GM18907 (cell line): ENCODE measurements at regions not wholly inside any gene's neighbourhood (a gene's known extent, or its start where the extent isn't known, plus 50 kb on each side); places are given as distances from the start of the nearest gene placed in this dataset.

Source experiments
- ATAC-seq: cut with Tn5 transposase; IDR thresholded peaks from one replicate; pipeline ENCODE4 v1.9.1; 2021; ENCODE audit warnings: mild to moderate bottlenecking, moderate library complexity; ENCODE audit not compliant: unreplicated experiment

DNA sequence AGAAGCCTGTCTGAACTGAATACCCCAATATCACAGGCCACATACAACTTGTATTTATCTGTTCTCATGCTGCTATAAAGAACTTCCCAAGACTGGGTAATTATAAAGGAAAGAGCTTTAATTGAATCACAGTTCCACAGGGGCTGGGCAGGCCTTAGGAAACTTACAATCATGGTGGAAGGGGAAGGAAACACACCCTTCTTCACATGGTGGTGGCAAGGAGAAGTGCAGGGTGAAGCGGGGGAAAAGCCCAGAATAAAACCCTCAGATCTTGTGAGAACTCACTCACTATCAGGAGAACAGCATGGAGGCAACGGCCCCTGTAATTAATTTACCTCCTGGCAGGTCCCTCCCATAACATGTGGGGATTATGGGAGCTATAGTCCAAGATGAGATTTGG, 50.3 kb upstream of the FNDC1 start:
- ATAC-seq, result no peak

DNA sequence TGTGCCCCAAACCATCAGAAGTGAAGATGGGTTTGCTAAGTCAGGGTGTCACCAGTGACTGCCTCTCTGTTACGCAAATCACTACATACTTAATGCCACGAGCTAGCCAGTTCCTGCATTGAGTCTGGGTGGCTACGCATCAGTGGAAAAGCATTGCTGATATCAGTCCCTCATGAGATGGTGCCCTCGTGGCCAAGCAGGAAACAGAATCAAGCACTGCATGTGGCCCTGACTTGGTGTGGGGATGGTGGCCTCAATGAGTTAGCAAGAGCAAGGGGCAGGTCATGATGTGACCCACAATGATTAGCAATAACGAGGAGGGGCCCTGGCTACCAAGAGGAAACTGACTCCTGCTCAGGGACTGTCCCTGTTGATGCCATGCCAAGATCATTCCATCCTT, 51.6 kb upstream of the FNDC1 start:
- ATAC-seq, result no peak

DNA sequence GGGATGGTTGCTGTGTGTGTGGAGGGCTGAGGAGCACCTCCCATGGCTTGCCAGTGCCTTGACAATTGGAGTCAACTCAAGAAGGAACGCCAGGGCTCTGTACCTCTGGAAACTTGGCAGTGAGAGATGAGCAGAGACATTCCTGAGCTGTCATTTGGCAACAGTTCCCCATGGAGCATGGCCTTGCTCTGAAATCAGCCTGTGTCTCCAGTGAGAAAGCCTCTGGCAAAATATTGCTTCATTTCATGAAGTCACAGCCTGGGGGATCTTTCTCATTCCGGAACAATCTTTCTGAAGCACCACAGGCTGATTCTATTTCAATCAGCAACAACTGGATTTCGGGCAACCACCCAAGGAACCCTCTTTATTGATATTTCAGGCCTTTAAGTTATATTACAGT, 52.2 kb upstream of the FNDC1 start:
- ATAC-seq, result no peak

DNA sequence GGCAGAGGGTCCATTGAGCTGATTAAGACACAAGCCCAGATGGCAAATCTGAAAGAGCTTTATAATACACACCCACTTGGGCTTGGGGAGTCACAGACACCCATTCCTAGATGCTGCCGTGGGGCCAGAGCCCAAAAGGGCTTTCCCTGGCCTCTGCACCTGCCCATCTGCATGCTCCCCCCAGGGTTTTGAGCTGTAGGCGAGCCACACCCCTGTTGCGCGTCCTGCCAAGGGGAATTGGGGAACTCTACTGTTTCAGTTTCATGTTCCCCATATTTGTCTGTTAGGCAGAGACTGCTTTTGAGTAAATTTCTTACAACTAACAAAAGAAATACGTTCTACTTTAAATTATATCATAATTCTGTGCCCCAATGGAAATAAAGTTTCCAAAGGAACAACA, 52.9 kb upstream of the FNDC1 start:
- peak; percentile 75 for ATAC-seq

DNA sequence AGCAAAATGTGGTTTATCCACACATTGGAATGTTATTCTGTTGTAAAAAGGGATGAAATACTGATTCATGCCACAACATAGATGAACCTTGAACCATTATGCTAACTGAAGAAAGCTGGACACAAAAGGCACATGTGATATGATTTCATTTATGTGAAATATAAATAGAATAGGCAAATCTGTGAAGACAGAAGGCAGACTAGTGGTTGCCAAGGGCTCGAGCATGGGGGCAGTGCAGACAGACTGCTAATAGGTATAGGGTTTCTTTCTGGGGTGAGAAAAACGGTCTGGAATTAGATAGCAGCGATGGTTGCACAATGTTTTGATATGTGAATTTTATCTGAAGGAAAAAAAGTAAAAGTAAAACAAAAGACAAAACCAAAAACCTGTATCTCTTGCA, 54.6 kb upstream of the FNDC1 start:
- ATAC-seq, result no peak

DNA sequence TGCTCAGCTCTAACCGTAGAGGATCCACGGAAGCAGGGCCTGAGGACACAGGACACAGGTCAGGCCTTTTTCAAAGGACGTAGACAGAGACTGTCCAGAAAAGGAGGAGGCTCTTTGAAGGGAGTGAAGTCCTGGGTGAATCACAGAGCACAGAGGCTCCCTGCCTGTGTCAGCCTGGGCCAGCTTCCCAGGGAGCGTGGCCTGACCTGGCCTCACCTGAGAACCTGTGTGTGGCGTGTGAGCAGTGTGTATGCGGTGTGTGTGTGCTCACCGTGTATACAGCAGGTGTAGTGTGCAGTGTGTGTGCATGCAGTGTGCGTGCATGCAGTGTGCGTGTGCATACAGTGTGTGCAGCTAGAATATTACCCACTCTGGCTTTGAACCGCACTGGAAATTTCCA, 56.0 kb upstream of the FNDC1 start:
- ATAC-seq, result no peak

DNA sequence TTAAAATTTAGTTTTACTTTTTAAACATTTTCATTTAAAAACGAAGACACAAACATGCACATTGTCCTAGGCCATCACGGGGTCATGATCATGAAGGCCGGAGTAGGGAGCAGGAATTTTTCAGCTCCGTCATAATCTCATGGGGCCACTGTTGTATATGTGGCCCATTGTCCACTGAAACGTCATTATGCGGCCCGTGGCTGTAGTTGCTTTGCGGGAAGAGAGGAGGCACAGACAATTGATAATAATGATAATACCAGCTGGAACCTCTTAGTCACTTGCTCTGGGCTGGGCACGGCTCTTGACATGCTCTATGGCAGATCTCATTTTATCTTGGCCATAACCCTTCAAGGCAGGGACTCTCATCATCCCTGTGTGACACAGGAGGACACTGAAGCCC, 56.5 kb upstream of the FNDC1 start:
- ATAC-seq, result no peak

DNA sequence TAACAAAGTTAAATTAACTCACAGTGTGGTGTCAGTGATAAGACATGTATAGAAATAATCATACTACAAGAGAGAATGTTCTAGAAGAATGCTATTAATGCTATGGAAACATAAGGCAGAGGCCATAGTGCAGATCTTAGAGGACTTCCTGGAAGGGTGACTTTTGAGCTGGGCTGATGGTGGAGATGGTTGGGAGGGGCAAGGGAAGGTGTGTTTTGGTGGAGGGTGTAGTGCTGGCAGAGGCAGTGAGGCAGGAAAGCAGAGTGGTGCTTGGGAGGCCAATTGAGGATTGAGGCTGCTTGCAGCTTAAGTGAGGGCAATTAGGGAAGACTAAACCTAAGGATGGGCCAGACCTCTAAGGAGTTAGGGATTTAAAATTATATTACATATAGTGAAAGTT, 58.5 kb upstream of the FNDC1 start:
- ATAC-seq, result no peak

DNA sequence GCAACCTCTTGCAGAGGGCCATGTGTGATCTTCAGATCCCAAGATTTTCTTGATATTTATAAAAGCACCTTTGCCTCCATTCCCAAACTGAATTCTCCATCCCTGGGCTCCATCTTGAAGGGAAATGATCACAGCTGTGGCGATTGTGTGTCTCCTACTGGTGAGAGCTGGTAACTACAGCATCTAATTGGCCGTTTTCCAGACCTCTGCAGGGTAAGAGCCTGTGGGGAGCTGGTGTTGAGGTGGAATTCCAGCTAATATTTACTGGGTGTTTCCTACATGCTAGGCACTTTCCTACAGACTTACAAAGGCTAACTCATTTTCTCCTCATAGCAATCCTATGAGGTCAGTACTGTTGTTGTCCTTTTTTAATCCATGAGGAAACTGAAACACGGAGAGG, 59.2 kb upstream of the FNDC1 start:
- ATAC-seq, result no peak

DNA sequence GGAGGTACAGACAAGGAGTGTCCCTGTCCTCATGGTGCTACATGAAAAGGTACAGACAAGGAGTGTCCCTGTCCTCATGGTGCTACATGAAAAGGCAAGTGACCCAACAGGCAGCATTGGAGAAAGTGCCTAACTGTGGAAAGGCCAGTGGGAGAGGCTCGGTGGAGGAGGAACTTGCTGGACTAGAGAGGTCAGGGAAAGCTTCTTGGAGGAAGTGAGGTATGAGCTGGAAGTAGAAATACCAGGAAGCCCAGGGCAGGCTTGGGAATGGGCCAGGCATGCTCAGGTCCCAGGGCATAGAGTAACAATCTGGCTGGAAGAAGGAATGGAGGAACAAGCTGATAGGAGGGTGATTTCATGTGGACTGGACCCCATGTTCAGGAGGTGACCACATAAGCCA, 59.8 kb upstream of the FNDC1 start:
- ATAC-seq, result no peak

DNA sequence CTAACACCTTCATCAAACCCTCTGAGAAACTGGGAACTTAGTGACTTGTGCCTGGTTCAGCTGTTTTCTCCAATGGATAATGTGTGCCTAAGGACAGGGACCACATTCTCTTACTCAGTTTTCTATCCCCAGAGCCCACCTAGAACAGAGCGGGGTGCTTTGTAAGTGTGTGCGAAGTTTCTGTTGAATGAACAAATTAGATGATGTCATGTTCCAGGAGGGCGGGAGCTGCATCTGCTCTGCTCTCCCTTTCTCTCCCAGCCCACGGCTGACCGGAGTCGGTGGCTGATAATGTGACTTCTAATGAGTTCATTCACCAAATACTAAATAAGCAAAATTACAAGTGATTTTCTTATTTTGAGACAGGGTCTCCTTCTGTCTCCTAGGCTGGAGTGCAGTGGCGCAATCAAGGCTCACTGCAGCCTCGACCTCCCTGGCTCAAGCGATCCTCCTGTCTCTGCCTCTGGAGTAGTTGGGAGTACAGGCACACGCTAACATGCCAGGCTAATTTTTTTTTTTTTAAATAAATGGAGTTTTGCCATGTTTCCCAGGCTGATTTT, 60.7 kb upstream of the FNDC1 start:
- no peak for ATAC-seq

DNA sequence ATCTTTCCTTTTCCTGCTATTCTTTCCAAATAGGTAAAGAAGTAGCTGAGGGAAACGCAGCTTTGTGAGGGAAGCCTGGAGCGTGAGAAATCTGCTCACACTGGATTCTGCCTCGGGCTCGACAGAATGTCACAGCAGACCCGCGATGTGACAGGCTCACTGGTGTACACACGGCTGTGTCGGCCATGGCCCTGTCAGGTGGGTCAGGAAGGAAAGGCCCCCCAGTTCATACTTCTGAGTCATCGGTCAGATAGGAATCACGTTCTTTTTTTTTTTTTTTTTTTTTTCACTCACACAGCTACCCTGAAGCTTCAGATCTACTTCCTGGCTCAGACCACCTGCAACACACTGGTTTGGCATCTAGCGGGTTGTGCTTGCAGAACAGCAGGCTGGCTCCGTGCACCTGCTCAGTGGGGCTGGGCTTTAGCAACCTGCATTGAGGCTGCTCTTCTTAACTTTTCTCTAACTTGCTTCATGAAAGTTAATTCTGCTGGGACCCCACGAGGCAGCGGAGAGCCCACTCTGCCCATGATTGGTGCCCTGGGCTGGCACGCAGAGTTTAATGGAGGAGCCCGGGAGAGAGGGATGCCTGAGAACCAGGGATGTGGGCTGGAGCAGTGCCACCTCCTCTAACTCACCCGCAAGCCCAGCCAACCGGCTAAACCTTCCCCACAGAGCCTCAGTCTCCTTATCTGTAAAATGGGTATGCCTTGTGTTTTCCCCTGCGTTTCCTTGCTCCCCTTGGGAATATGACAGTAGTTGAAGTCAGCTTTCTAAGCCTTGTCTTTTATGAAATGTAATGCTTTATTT, 61.5 kb upstream of the FNDC1 start:
- no peak for ATAC-seq

DNA sequence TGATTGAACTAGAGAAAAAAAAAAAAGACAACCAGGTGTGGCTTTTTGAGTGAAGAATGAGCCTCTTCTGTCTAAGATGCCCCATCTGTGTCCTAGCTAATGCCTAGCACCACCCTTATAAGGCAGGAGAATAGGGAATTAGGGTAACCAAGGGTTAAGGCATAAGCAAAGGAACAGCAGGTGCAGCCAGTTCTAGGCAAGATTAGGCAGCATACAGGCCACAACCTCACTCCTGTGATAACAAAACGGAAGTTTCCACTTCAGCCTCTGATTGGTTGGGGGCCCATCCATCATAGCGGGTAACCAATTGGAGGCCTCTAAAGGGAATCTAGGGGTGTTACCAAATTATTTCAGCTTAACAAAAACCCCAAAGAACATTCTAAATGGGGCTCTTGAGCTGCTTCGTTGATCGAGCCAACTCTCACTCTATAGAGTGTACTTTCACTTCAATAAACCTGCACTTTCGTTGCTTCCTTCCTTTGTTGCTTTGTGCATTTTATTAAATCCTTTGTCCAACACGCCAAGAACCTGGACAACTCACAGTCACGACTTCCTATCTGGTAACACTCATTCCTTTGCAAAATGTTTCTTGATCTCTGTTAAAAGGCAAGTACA, 61.9 kb upstream of the TAGAP start:
- ATAC-seq, result peak; percentile 83

DNA sequence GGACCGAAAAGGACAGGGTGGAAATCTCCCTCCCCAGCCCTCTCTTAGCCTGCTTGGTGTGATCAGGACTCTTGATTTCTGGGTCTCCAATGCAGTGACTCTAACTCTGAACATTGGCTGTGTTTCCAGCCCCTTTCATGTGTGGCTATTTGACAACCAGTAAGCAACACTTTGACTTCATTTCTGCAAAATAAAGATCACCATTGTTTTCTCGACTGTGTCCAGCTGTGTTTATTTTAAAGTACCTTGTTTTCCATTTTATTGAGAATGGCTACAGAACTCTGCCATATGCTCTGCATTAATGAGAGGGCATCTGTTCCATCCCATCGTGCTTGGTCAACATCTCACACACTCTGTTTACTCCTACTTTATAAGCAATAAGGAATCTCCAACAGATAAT, 60.9 kb upstream of the TAGAP start:
- no peak for ATAC-seq

DNA sequence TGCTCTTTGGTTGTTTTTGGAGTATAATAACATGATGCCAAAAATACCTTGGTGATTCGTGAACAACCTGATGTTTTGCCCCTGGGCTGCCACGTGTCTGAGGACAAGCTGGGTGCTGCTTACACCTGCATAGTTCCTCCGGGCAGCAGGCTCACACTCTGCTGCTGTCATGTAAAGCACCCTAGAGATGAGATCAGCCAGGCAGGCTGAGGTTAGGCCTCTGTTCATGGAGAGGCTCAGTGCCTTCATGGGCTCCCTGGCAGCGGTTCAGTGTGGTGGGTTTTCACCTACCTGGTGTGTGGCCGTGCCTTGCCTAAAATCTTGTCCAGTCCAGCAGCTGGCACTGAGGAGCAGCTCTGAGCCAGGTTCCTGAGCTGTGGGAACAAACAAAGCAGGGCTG, 60.1 kb upstream of the TAGAP start:
- no peak for ATAC-seq

DNA sequence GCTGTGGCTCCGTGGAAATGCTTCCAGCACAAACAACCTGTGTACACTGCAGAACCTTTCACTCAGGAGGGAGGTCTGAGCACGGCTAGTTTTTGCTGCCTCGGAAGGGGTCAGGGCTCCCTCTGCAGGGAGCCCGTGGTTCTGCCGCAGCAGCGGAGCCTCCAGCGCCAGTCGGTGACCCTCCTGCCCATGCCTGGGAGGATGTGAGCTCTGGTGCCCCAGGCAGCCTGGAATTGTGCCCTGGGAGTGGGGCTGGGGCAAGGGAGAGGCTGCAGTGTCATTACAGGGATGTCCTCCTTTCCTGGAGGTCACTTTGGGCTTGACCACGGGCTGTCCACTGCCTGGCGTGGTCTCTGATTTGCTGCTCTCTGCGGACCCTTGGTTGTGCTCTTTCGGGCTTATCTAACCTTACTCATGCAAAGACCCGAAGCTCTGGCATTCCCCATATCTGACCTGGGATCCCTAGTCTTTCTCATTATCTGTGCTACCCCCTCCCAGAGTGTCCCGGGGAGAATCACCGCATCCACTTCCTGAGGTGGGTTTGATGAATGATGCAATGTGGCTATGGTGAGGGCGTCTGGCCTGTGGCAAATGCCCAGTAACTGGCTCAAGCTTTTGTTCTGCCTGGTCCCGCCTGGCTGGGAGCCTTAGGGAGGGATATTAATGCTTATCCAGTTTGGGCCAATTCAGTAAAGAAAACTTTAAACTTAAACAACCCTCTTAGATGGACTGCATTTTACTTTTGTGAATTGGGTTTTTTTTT, 59.6 kb upstream of the TAGAP start:
- ATAC-seq, result peak; percentile 49

DNA sequence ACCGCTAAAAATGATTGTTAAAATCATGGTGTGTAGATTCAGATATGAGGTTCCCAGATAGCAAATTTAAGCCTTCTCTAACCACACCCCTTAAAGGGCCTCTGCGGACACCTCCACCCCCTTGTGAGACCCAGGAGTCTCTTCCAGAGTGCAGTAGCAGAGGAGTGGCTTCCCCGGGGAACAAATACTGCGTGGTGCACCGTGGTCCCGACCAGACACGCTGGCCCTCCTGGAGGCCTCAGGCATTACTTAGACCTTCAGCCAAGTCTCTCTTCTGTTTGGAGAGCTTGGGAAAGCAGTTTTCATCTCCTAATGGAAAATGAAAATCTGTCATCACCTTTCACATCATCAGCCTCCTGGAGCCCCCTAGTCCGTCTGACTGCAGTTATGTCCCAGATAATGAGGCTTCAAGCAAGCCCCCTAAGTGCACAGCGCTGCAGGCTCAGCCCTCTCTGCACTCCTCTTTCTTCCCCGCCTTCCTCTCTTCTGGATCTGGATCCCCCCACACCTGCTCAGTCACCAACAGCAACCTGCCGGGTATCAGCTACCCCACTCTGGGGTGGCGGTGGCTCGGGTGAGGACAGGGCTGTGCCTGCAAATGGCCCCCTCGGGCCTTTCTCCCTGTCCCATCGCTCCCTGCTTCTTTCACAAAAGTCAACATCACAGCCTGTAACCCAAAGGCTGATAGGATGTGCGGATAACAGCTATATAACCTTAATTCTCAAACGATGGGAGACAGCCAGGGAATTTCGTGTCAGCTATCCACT, 58.8 kb upstream of the TAGAP start:
- ATAC-seq, result no peak

DNA sequence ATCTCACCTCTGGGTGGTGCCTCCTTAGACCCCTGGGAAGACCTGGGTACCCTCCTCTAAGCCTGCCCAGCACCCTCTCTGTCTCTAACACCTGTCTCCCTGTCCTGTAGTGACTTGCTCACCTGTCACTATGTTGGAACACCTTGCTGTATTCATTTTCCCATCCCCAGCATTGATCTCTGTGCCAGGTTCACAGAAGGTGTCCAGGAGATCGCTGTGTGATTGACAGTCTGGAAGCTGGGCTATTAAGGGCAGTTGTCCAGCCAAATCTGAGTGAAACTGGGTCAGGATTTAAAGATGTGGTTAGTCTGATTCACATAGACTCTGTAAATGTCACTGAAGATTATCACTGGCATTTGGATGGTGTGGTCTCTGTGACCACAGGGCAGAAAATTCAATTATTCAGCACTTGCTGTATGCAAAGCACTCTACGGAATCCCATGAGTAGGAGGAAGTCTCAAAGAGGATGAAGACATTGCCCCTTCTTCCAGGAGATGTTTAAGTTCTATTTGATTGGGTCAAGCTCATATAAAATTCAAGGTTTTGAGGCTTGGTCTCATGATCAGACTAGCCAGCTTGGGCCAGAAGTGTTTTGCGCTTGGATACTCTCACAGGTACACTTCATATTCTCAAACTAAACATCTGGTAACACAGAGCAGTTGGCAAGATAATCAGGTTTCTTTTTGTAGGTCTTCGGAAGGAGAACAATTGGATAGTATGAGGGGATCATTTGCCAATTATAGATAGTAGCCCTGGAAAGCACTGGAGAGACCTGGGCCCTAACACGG, 57.8 kb upstream of the TAGAP start:
- ATAC-seq, result no peak

DNA sequence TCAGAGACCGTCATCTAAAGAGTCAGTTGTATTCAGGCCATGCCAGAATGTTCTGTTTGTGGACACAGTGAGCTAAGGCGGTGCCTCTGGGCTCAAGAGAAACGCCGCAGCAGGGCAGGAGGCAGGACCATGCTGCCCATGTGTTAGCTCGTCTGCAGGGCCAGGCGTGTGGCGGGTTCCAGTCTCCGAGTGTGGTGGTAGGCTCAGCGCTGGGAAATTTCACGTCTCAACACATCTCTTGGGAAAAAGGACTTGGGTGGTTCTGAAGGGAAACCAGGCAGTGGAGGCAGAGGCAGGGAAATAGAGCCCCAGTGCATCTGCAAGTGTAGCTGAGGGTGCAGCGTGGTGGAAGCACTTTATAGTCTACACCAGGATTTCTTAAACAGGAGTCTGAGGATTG, 56.9 kb upstream of the TAGAP start:
- ATAC-seq, result no peak
